ENCODE measurements at regions not wholly inside any gene's neighbourhood (a gene's known extent, or its start where the extent isn't known, plus 50 kb on each side); places are given as distances from the start of the nearest gene placed in this dataset.
A peak's percentile ranks its signal among the peaks of the same experiment; 100 is the strongest.

DNA sequence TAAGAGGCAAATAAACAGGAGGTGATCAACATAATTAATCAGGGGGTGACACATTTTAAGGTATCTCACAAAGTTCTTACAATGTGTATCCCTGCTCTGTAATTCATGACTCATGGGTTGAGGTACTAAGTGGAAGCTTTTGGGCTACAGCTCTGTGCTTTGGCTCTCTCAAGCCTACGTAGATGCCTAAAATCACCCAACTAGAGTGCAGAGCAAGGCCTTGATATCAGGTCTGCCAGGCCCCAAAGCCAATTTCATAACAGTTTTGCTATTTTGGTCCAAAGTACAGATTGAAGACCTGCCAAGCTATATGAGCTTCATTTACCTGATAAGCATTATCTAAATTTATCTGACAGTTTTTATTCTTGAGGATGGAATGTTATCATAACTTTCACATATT is 175.3 kb upstream of the BET1 start:
- no peak for DNase-seq (ENCODE audit: low read depth, low spot score)
- H3K9me1 ChIP-seq (replicated peaks; ENCODE audit: control insufficient read depth, extremely low read depth, insufficient read depth, low read length) = no peaks in the 10 kb centered on the region
- H4K20me1 ChIP-seq (replicated peaks; ENCODE audit: control insufficient read depth, extremely low read depth, insufficient read depth, low read length) = no peaks in the 10 kb centered on the region
- H3K4me1 ChIP-seq (ENCODE audit: control insufficient read depth, extremely low read depth, insufficient read depth, low read length) = peaks cover 83% of the 10 kb centered on the region
- H2AFZ ChIP-seq (ENCODE audit: low read depth, low read length) = peak overlapping the region; percentile 24
- POLR2A ChIA-PET = no interaction called here
- H3K27ac ChIP-seq (ENCODE audit: insufficient read depth, low read depth, low read length) = no peak overlapping the region
- H3K79me2 ChIP-seq (ENCODE audit: control insufficient read depth, insufficient read depth, low read length) = no peaks in the 10 kb centered on the region
- H3K9me3 ChIP-seq (replicated peaks; ENCODE audit: control insufficient read depth, insufficient read depth, low read length) = no peaks in the 10 kb centered on the region
- no peaks in the 10 kb centered on the region for H3K27me3 ChIP-seq (ENCODE audit: control insufficient read depth in 2 of 2, insufficient read depth in 2 of 2, low read length in 2 of 2)
- intact Hi-C loops (cut with micrococcal nuclease) = no loop called here
- dilution Hi-C loops (cut with MboI; ENCODE audit: extremely low pct_ligation_motif_present, low sequenced_read_pairs) = no loop called here
- no peaks in the 10 kb centered on the region for H3K36me3 ChIP-seq (ENCODE audit: control insufficient read depth in 2 of 2, extremely low read depth in 1 of 2, insufficient read depth in 2 of 2, low read length in 2 of 2)
- H3K4me2 ChIP-seq (ENCODE audit: insufficient read depth, low read length) = no peak overlapping the region
- CTCF ChIA-PET = no interaction called here
- FAIRE-seq = no peak
- H3K9ac ChIP-seq (replicated peaks; ENCODE audit: extremely low read depth, insufficient read depth, low read length) = no peak overlapping the region
- BruUV-seq (replicated peaks) = no TSS peak
- TF ChIP-seq FOS (IDR thresholded peaks at IDR 0.05; ENCODE audit: borderline replicate concordance, insufficient read depth, low read length) = peak; percentile 16
- no peak for TF ChIP-seq POLR2A (IDR thresholded peaks at IDR 0.05; ENCODE audit: low read depth, low read length)
- H3K4me3 ChIP-seq (replicated peaks in 1 of 3; ENCODE audit: insufficient read depth in 1 of 3, low read depth in 1 of 3, low read length in 3 of 3) = no peak overlapping the region

DNA sequence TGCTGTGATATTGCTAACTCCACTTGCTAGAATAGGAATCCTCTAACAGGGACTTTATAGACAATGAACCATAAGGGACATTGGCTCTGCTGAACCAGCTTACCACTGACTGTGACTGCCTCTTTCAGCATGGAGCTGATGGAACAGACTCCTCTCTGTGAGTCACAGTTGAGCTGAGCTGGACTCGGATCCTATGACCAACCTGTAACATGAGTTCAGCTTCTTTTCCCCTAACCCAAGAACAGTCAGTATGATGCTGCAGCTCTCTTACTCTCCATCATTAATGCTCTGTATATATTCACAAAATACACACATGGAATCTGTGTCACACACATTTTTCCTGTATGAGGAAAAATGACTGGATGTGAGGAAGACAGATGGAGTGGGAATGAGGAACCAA is 177.9 kb upstream of the BET1 start:
- TF ChIP-seq GATA2 (IDR thresholded peaks at IDR 0.05; ENCODE audit: insufficient read depth, insufficient read length, low read depth, low read length) = no peak
- no peak for TF ChIP-seq MYC (IDR thresholded peaks at IDR 0.05; ENCODE audit: low read depth, low read length)
- TF ChIP-seq, protein P1, sequence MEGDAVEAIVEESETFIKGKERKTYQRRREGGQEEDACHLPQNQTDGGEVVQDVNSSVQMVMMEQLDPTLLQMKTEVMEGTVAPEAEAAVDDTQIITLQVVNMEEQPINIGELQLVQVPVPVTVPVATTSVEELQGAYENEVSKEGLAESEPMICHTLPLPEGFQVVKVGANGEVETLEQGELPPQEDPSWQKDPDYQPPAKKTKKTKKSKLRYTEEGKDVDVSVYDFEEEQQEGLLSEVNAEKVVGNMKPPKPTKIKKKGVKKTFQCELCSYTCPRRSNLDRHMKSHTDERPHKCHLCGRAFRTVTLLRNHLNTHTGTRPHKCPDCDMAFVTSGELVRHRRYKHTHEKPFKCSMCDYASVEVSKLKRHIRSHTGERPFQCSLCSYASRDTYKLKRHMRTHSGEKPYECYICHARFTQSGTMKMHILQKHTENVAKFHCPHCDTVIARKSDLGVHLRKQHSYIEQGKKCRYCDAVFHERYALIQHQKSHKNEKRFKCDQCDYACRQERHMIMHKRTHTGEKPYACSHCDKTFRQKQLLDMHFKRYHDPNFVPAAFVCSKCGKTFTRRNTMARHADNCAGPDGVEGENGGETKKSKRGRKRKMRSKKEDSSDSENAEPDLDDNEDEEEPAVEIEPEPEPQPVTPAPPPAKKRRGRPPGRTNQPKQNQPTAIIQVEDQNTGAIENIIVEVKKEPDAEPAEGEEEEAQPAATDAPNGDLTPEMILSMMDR (IDR thresholded peaks at IDR 0.05; ENCODE audit: extremely low read depth in 1 of 2, insufficient read depth in 1 of 2, low read depth in 1 of 2, low read length in 2 of 2) = no peak
- no peak for TF ChIP-seq EZH2 (IDR thresholded peaks at IDR 0.05; ENCODE audit: borderline replicate concordance, low read depth, low read length, severe bottlenecking)
- no peak for TF ChIP-seq POLR2AphosphoS5 (IDR thresholded peaks at IDR 0.05; ENCODE audit: insufficient read depth, low read depth, low read length)
- TF ChIP-seq, protein P2, sequence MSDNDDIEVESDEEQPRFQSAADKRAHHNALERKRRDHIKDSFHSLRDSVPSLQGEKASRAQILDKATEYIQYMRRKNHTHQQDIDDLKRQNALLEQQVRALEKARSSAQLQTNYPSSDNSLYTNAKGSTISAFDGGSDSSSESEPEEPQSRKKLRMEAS (IDR thresholded peaks at IDR 0.05; ENCODE audit: insufficient read depth, insufficient read length) = no peak
- TF ChIP-seq POLR2A (IDR thresholded peaks at IDR 0.05; ENCODE audit: low read depth, low read length) = no peak
- peak; percentile 63 for TF ChIP-seq FOS (IDR thresholded peaks at IDR 0.05; ENCODE audit: borderline replicate concordance, insufficient read depth, low read length)
- TF ChIP-seq JUN (IDR thresholded peaks at IDR 0.05; ENCODE audit: borderline replicate concordance, insufficient read depth, insufficient read length, low read depth) = peak; percentile 37
- Histone ChIP-seq H3K27ac (ENCODE audit: insufficient read depth, low read depth, low read length) (peak overlapping the region; percentile 98), H3K9me3 (replicated peaks; ENCODE audit: control insufficient read depth, insufficient read depth, low read length) (no peaks in the 10 kb centered on the region), H4K20me1 (replicated peaks; ENCODE audit: control insufficient read depth, extremely low read depth, insufficient read depth, low read length) (no peaks in the 10 kb centered on the region), H3K9me1 (replicated peaks; ENCODE audit: control insufficient read depth, extremely low read depth, insufficient read depth, low read length) (no peaks in the 10 kb centered on the region), H3K4me2 (ENCODE audit: insufficient read depth, low read length) (no peak overlapping the region), H3K4me1 (ENCODE audit: control insufficient read depth, extremely low read depth, insufficient read depth, low read length) (peaks cover 62% of the 10 kb centered on the region), H3K4me3 (replicated peaks in 1 of 3; ENCODE audit: insufficient read depth in 1 of 3, low read depth in 1 of 3, low read length in 3 of 3) (no peak overlapping the region), H3K79me2 (ENCODE audit: control insufficient read depth, insufficient read depth, low read length) (no peaks in the 10 kb centered on the region), H3K36me3 (ENCODE audit: control insufficient read depth in 2 of 2, extremely low read depth in 1 of 2, insufficient read depth in 2 of 2, low read length in 2 of 2) (no peaks in the 10 kb centered on the region), H3K9ac (replicated peaks; ENCODE audit: extremely low read depth, insufficient read depth, low read length) (peak overlapping the region; percentile 2), H2AFZ (ENCODE audit: low read depth, low read length) (no peak overlapping the region), H3K27me3 (ENCODE audit: control insufficient read depth in 2 of 2, insufficient read depth in 2 of 2, low read length in 2 of 2) (no peaks in the 10 kb centered on the region)
- intact Hi-C loops (cut with micrococcal nuclease) (loop anchor here (2.0 to 5.0 kb wide), 6 partner anchors 93 to 1550 kb away; no protein-coding TSS in a partner anchor), dilution Hi-C loops (cut with MboI; ENCODE audit: extremely low pct_ligation_motif_present, low sequenced_read_pairs) (no loop called here)
- peak; percentile 75 for FAIRE-seq
- ChIA-PET CTCF (interaction anchor here (0.7 to 1.7 kb wide), 12 partner anchors 22 to 383 kb away, joined by 3 to 6 read pairs (median 3); no protein-coding TSS in a partner anchor), POLR2A (no interaction called here)
- peak; percentile 81 for DNase-seq (ENCODE audit: low read depth, low spot score)
- BruUV-seq (replicated peaks) = no TSS peak
